H1 (cell line): ENCODE measurements at regions not wholly inside any gene's neighbourhood (a gene's known extent, or its start where the extent isn't known, plus 50 kb on each side); places are given as distances from the start of the nearest gene placed in this dataset.

Source experiments
- CTCF ChIA-PET: fragments of 300-600 bp; sonication (Branson Sonifier 250); formaldehyde crosslinking; loops from one replicate; lab custom pipeline; 2021; ENCODE audit not compliant: partially characterized antibody; lab: Charles Lee
- POLR2A ChIA-PET: fragments of 300-600 bp; sonication (Branson Sonifier 250); formaldehyde crosslinking; loops from one replicate; lab custom pipeline; 2021; ENCODE audit warnings: inconsistent platforms; ENCODE audit not compliant: partially characterized antibody; lab: Charles Lee
- DNase-seq, 2 experiments: peaks; one replicate each; pipeline versions ENCODE4 v3.0.0 to v3.0.0-alpha.2; 2010 to 2022; ENCODE audit warnings: low spot score in 2 of 2, low read depth in 1 of 2, mixed read lengths in 1 of 2
- FAIRE-seq: peaks from 2 replicates; lab custom pipeline; 2011; peaks lifted over from hg19 to GRCh38; lab: Jason Lieb, UNC
- H2AFZ ChIP-seq: 2 replicates; pipeline ENCODE4 v1.8.1; 2012; ENCODE audit warnings: low read length, inconsistent platforms
- H2AK5ac ChIP-seq: 2 replicates; pipeline ENCODE4 v1.6.1; 2013; ENCODE audit warnings: low read depth, low read length
- H2BK120ac ChIP-seq: replicated peaks from 2 replicates; pipeline ENCODE3; 2013; ENCODE audit warnings: low read depth, low read length, inconsistent platforms
- H2BK12ac ChIP-seq: 2 replicates; pipeline ENCODE4 v1.6.1; 2013; ENCODE audit warnings: low read depth, low read length
- H2BK15ac ChIP-seq: 2 replicates; pipeline ENCODE4 v1.6.1; 2013; ENCODE audit warnings: low read length
- H2BK20ac ChIP-seq: 2 replicates; pipeline ENCODE4 v1.6.1; 2013; ENCODE audit warnings: low read length
- H2BK5ac ChIP-seq: 2 replicates; pipeline ENCODE4 v1.6.1; 2013; ENCODE audit warnings: low read depth, low read length
- H3K14ac ChIP-seq: 2 replicates; pipeline ENCODE4 v1.6.1; 2013; ENCODE audit warnings: inconsistent platforms; ENCODE audit not compliant: insufficient read length
- H3K18ac ChIP-seq: 2 replicates; pipeline ENCODE4 v1.6.1; 2013; ENCODE audit warnings: low read length; ENCODE audit errors: extremely low read depth
- H3K23ac ChIP-seq: 2 replicates; pipeline ENCODE4 v1.6.1; 2013; ENCODE audit warnings: inconsistent platforms; ENCODE audit not compliant: insufficient read length
- H3K23me2 ChIP-seq: 2 replicates; pipeline ENCODE4 v1.6.1; 2013; ENCODE audit warnings: low read depth, low read length
- H3K27ac ChIP-seq: 2 replicates; pipeline ENCODE4 v1.6.1; 2011; ENCODE audit warnings: low read depth, low read length, inconsistent platforms
- H3K27me3 ChIP-seq, 4 experiments: replicated peaks in 1 of 4; 1 replicate in 1 of 4; 2 replicates in 3 of 4; pipeline versions ENCODE4 v1.6.1 to v1.8.1; 2011 to 2013; ENCODE audit warnings: low read length in 3 of 4, mild to moderate bottlenecking in 3 of 4, inconsistent platforms in 2 of 4, mixed read lengths in 2 of 4, moderate library complexity in 1 of 4; ENCODE audit not compliant: control insufficient read depth in 3 of 4, insufficient read depth in 3 of 4; ENCODE audit errors: extremely low read depth in 1 of 4
- H3K36me3 ChIP-seq, 4 experiments: 2 replicates each; pipeline versions ENCODE4 v1.6.1 to v1.8.1; 2011 to 2013; ENCODE audit warnings: mild to moderate bottlenecking in 4 of 4, low read length in 3 of 4, moderate library complexity in 2 of 4, control low read depth in 1 of 4, inconsistent platforms in 1 of 4; ENCODE audit not compliant: insufficient read depth in 4 of 4, control insufficient read depth in 2 of 4
- H3K4ac ChIP-seq: replicated peaks from 2 replicates; pipeline ENCODE3; 2013; ENCODE audit warnings: low read length, low read depth, mixed read lengths, inconsistent platforms; ENCODE audit not compliant: insufficient read length
- H3K4me1 ChIP-seq, 4 experiments: replicated peaks in 1 of 4; 1 replicate in 1 of 4; 2 replicates in 3 of 4; pipeline versions ENCODE4 v1.6.1 to v1.8.1; 2011 to 2013; ENCODE audit warnings: low read length in 3 of 4, inconsistent platforms in 2 of 4, mixed read lengths in 1 of 4; ENCODE audit not compliant: insufficient read depth in 4 of 4, control insufficient read depth in 3 of 4
- H3K4me2 ChIP-seq, 2 experiments: 2 replicates each; pipeline versions ENCODE4 v1.6.1 to v1.8.1; 2011 to 2013; ENCODE audit warnings: low read depth in 2 of 2, low read length in 2 of 2, control low read depth in 1 of 2, inconsistent platforms in 1 of 2, mild to moderate bottlenecking in 1 of 2; ENCODE audit not compliant: insufficient read depth in 1 of 2
- H3K4me3 ChIP-seq, 4 experiments: fragments of 200-600, 300-600 bp in 1 of 4; sonication (generic), shearing (Covaris generic), sonication (Bioruptor Twin) in 1 of 4; 2 replicates each; pipeline versions ENCODE4 v1.5.1 to v1.8.1; 2011 to 2016; ENCODE audit warnings: low read length in 4 of 4, low read depth in 3 of 4, control low read depth in 2 of 4, inconsistent platforms in 2 of 4, mild to moderate bottlenecking in 2 of 4, mixed read lengths in 1 of 4, moderate library complexity in 1 of 4; ENCODE audit not compliant: insufficient read depth in 2 of 4; ENCODE audit errors: extremely low read depth in 1 of 4
- H3K56ac ChIP-seq: replicated peaks from 2 replicates; pipeline ENCODE3; 2013; ENCODE audit warnings: low read depth, mild to moderate bottlenecking, mixed read lengths, low read length, inconsistent platforms; ENCODE audit not compliant: insufficient read length
- H3K79me1 ChIP-seq: 2 replicates; pipeline ENCODE4 v1.6.1; 2013; ENCODE audit warnings: low read depth, low read length, control low read depth
- H3K79me2 ChIP-seq, 2 experiments: 2 replicates each; pipeline versions ENCODE4 v1.6.1 to v1.8.1; 2012 to 2013; ENCODE audit warnings: low read length in 2 of 2, mild to moderate bottlenecking in 2 of 2, inconsistent platforms in 1 of 2; ENCODE audit not compliant: insufficient read depth in 2 of 2, control insufficient read depth in 1 of 2
- H3K9ac ChIP-seq, 4 experiments: replicated peaks in 1 of 4; 1 replicate in 1 of 4; 2 replicates in 3 of 4; pipeline versions ENCODE4 v1.6.1 to v1.8.1; 2011 to 2013; ENCODE audit warnings: low read depth in 3 of 4, low read length in 3 of 4, control low read depth in 2 of 4, mild to moderate bottlenecking in 2 of 4, moderate library complexity in 2 of 4, inconsistent platforms in 1 of 4; ENCODE audit errors: extremely low read depth in 1 of 4
- H3K9me3 ChIP-seq, 2 experiments: 2 replicates each; pipeline versions ENCODE4 v1.6.1 to v1.8.1; 2012 to 2013; ENCODE audit warnings: mild to moderate bottlenecking in 2 of 2, moderate library complexity in 2 of 2, control low read depth in 1 of 2, inconsistent platforms in 1 of 2, low read depth in 1 of 2, low read length in 1 of 2, mixed read lengths in 1 of 2; ENCODE audit not compliant: insufficient read depth in 2 of 2
- H4K20me1 ChIP-seq, 2 experiments: replicated peaks in 1 of 2; 2 replicates each; pipeline versions ENCODE3 to v1.8.1; 2011 to 2013; ENCODE audit warnings: inconsistent platforms in 2 of 2, low read length in 2 of 2, mild to moderate bottlenecking in 1 of 2; ENCODE audit not compliant: insufficient read depth in 2 of 2, control insufficient read depth in 1 of 2
- H4K5ac ChIP-seq: 2 replicates; pipeline ENCODE4 v1.6.1; 2013; ENCODE audit warnings: low read length, low read depth, mixed read lengths, inconsistent platforms; ENCODE audit not compliant: insufficient read length
- H4K8ac ChIP-seq: 2 replicates; pipeline ENCODE4 v1.8.0; 2013; ENCODE audit warnings: mild to moderate bottlenecking, moderate library complexity, low read length, inconsistent platforms; ENCODE audit not compliant: insufficient read depth; ENCODE audit errors: extremely low read depth
- H4K91ac ChIP-seq: replicated peaks from 2 replicates; pipeline ENCODE3; 2013; ENCODE audit warnings: low read length, mixed read lengths, inconsistent platforms; ENCODE audit not compliant: insufficient read length
- CREB1 ChIP-seq: IDR thresholded peaks from 2 replicates; pipeline ENCODE4 v1.6.1; 2012; ENCODE audit warnings: inconsistent platforms
- SAP30 ChIP-seq: fragments of 300-600 bp; sonication (generic); IDR thresholded peaks from 2 replicates; pipeline ENCODE4 v1.7.1; 2012; ENCODE audit warnings: low read length, moderate library complexity, mild to moderate bottlenecking, inconsistent platforms; ENCODE audit not compliant: insufficient read depth, insufficient replicate concordance
- WGBS, 2 experiments: shearing (Covaris generic) in 1 of 2; methylation state at CpG; one replicate each; pipeline versions ENCODE4 v1.1.6 to v1.1.7; 2013 to 2015; ENCODE audit warnings: low lambda C conversion rate in 2 of 2, mixed read lengths in 2 of 2, inconsistent platforms in 1 of 2, low coverage in 1 of 2, missing lambda C conversion rate in 1 of 2; ENCODE audit not compliant: insufficient replicate concordance in 2 of 2, insufficient coverage in 1 of 2, insufficient read length in 1 of 2; ENCODE audit errors: extremely low coverage in 1 of 2, missing lambda C conversion rate in 1 of 2; 5-methylcytosine and 5-hydroxymethylcytosine counted together

- H3K4me1 ChIP-seq = peaks cover 0 to 5% (median 0%) of the 10 kb centered on the region in 4 experiments; a peak in 2 of 7 replicates
- no peak overlapping the region for H3K23ac ChIP-seq
- H2BK5ac ChIP-seq = no peak overlapping the region
- H4K8ac ChIP-seq = no peak overlapping the region
- H3K4me3 ChIP-seq = no peak overlapping the region
- ChIA-PET POLR2A (no interaction called here), CTCF (no interaction called here)
- no peak overlapping the region for H3K4me2 ChIP-seq
- H3K9ac ChIP-seq = no peak overlapping the region
- H2AK5ac ChIP-seq = no peak overlapping the region
- no peak overlapping the region for H2BK20ac ChIP-seq
- no peak overlapping the region for H3K56ac ChIP-seq
- H3K23me2 ChIP-seq = no peaks in the 10 kb centered on the region
- H4K5ac ChIP-seq = no peak overlapping the region
- H3K14ac ChIP-seq = no peak overlapping the region
- no peaks in the 10 kb centered on the region for H3K9me3 ChIP-seq
- DNase-seq (no peak), FAIRE-seq (no peak)
- no peak overlapping the region for H2BK15ac ChIP-seq
- no peak overlapping the region for H2AFZ ChIP-seq
- H3K27me3 ChIP-seq = no peaks in the 10 kb centered on the region
- no peaks in the 10 kb centered on the region for H3K79me1 ChIP-seq
- 0 out of 2 replicates have a peak overlapping the region, but pooled peaks have one; percentile 3 for H3K27ac ChIP-seq
- H3K18ac ChIP-seq = no peak overlapping the region
- H3K36me3 ChIP-seq = no peaks in the 10 kb centered on the region
- H2BK120ac ChIP-seq = no peak overlapping the region
- H4K20me1 ChIP-seq = no peaks in the 10 kb centered on the region
- no peak overlapping the region for H3K4ac ChIP-seq
- H2BK12ac ChIP-seq = no peak overlapping the region
- 86% methylated on average over 2 of the region's 2 CpGs; no CpG with 5 or more reads in 1 of the 2 experiments for WGBS, 2 experiments
- TF ChIP-seq CREB1 = no peak
- no peak for TF ChIP-seq SAP30
- no peak overlapping the region for H4K91ac ChIP-seq
- no peaks in the 10 kb centered on the region for H3K79me2 ChIP-seq
Observed at GRCh38 chr5:56648460-56649034, 166.8 kb upstream of the MAP3K1 start.
